ENCODE measurements at regions not wholly inside any gene's neighbourhood (a gene's known extent, or its start where the extent isn't known, plus 50 kb on each side); places are given as distances from the start of the nearest gene placed in this dataset.

- Histone ChIP-seq H3F3A (ENCODE audit: insufficient read depth) (no peaks in the 10 kb centered on the region), H3K4me3 (ENCODE audit: insufficient read depth, low read length, poor library complexity, severe bottlenecking) (no peak overlapping the region), H4K20me1 (ENCODE audit: low read depth, low read length) (no peaks in the 10 kb centered on the region), H3K9me3 (ENCODE audit: insufficient read depth, low read length) (no peaks in the 10 kb centered on the region), H3K36me3 (ENCODE audit: low read length) (no peaks in the 10 kb centered on the region), H3K4me2 (ENCODE audit: low read depth, low read length, poor library complexity, severe bottlenecking) (no peak overlapping the region), H3K79me2 (ENCODE audit: insufficient read depth, low read length) (no peaks in the 10 kb centered on the region), H3K27me3 (ENCODE audit: low read length) (no peaks in the 10 kb centered on the region), H3K27ac (ENCODE audit: low read depth, low read length) (no peak overlapping the region), H3K9ac (ENCODE audit: low read length) (no peak overlapping the region), H2AFZ (ENCODE audit: low read depth, low read length, severe bottlenecking) (no peak overlapping the region), H3K9me2 (replicated peaks; ENCODE audit: insufficient read depth, low read length) (no peaks in the 10 kb centered on the region)
- TF ChIP-seq CTCF (IDR thresholded peaks at IDR 0.05; ENCODE audit: insufficient read depth, low read length, poor library complexity, severe bottlenecking) (no peak), EZH2phosphoT487 (conservative IDR thresholded peaks at IDR 0.05; ENCODE audit: low read length) (no peak)
Observed at GRCh38 chr2:104254017-104254416, 599.9 kb upstream of the POU3F3 start.

DNA sequence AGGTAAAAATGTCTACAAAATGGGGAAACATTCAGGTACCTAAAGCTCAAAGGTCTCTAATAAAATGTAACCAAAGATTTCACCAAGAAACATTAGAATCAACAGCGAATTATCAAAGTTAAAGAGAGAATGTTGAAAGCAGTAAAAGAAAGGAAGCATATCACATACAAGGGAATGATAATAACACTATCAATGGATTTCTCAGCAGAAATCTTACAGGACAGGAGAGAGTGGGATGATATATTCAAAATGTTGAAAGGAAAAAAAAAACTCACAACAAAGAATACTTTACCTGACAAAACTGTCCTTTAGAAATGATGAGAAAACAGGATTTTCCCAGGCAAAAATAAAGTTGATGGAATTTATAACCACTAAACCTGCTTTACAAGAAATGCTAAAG is 591.2 kb upstream of the POU3F3 start:
- Histone ChIP-seq H3K4me3 (ENCODE audit: insufficient read depth, low read length, poor library complexity, severe bottlenecking) (no peak overlapping the region), H4K20me1 (ENCODE audit: low read depth, low read length) (no peaks in the 10 kb centered on the region), H3K79me2 (ENCODE audit: insufficient read depth, low read length) (no peaks in the 10 kb centered on the region), H3K9ac (ENCODE audit: low read length) (no peak overlapping the region), H3K9me2 (replicated peaks; ENCODE audit: insufficient read depth, low read length) (no peaks in the 10 kb centered on the region), H3K27me3 (ENCODE audit: low read length) (no peaks in the 10 kb centered on the region), H3K27ac (ENCODE audit: low read depth, low read length) (no peak overlapping the region), H3K4me2 (ENCODE audit: low read depth, low read length, poor library complexity, severe bottlenecking) (no peak overlapping the region), H3K36me3 (ENCODE audit: low read length) (0 out of 2 replicates have a peak, but pooled peaks cover 3% of the 10 kb centered on the region), H3K9me3 (ENCODE audit: insufficient read depth, low read length) (peaks cover 17% of the 10 kb centered on the region; the same call in 1 of the 2 replicates), H3F3A (ENCODE audit: insufficient read depth) (no peaks in the 10 kb centered on the region), H2AFZ (ENCODE audit: low read depth, low read length, severe bottlenecking) (no peak overlapping the region)
- TF ChIP-seq CTCF (IDR thresholded peaks at IDR 0.05; ENCODE audit: insufficient read depth, low read length, poor library complexity, severe bottlenecking) (no peak), EZH2phosphoT487 (conservative IDR thresholded peaks at IDR 0.05; ENCODE audit: low read length) (no peak)

GRCh38 chr2:104279646-104280045 is 574.3 kb upstream of the POU3F3 start:
- no peak overlapping the region for H3K27ac ChIP-seq (ENCODE audit: low read depth, low read length)
- H3K36me3 ChIP-seq (ENCODE audit: low read length), result no peaks in the 10 kb centered on the region
- no peaks in the 10 kb centered on the region for H4K20me1 ChIP-seq (ENCODE audit: low read depth, low read length)
- no peaks in the 10 kb centered on the region for H3K9me3 ChIP-seq (ENCODE audit: insufficient read depth, low read length)
- no peak overlapping the region for H3K9ac ChIP-seq (ENCODE audit: low read length)
- H3K9me2 ChIP-seq (replicated peaks; ENCODE audit: insufficient read depth, low read length), result no peaks in the 10 kb centered on the region
- H2AFZ ChIP-seq (ENCODE audit: low read depth, low read length, severe bottlenecking), result no peak overlapping the region
- no peaks in the 10 kb centered on the region for H3F3A ChIP-seq (ENCODE audit: insufficient read depth)
- no peaks in the 10 kb centered on the region for H3K27me3 ChIP-seq (ENCODE audit: low read length)
- no peak overlapping the region for H3K4me2 ChIP-seq (ENCODE audit: low read depth, low read length, poor library complexity, severe bottlenecking)
- TF ChIP-seq EZH2phosphoT487 (conservative IDR thresholded peaks at IDR 0.05; ENCODE audit: low read length) (no peak), CTCF (IDR thresholded peaks at IDR 0.05; ENCODE audit: insufficient read depth, low read length, poor library complexity, severe bottlenecking) (no peak)
- no peak overlapping the region for H3K4me3 ChIP-seq (ENCODE audit: insufficient read depth, low read length, poor library complexity, severe bottlenecking)
- H3K79me2 ChIP-seq (ENCODE audit: insufficient read depth, low read length), result no peaks in the 10 kb centered on the region
